H1 (cell line): ENCODE measurements at regions not wholly inside any gene's neighbourhood (a gene's known extent, or its start where the extent isn't known, plus 50 kb on each side); places are given as distances from the start of the nearest gene placed in this dataset.

ENCODE experiments used
- CTCF ChIA-PET: fragments of 300-600 bp; sonication (Branson Sonifier 250); formaldehyde crosslinking; loops from one replicate; lab custom pipeline; 2021; ENCODE audit not compliant: partially characterized antibody; lab: Charles Lee
- POLR2A ChIA-PET: fragments of 300-600 bp; sonication (Branson Sonifier 250); formaldehyde crosslinking; loops from one replicate; lab custom pipeline; 2021; ENCODE audit warnings: inconsistent platforms; ENCODE audit not compliant: partially characterized antibody; lab: Charles Lee
- DNase-seq, 2 experiments: peaks; one replicate each; pipeline versions ENCODE4 v3.0.0 to v3.0.0-alpha.2; 2010 to 2022; ENCODE audit warnings: low spot score in 2 of 2, low read depth in 1 of 2, mixed read lengths in 1 of 2
- FAIRE-seq: peaks from 2 replicates; lab custom pipeline; 2011; peaks lifted over from hg19 to GRCh38; lab: Jason Lieb, UNC
- H2AFZ ChIP-seq: 2 replicates; pipeline ENCODE4 v1.8.1; 2012; ENCODE audit warnings: low read length, inconsistent platforms
- H2AK5ac ChIP-seq: 2 replicates; pipeline ENCODE4 v1.6.1; 2013; ENCODE audit warnings: low read depth, low read length
- H2BK120ac ChIP-seq: replicated peaks from 2 replicates; pipeline ENCODE3; 2013; ENCODE audit warnings: low read depth, low read length, inconsistent platforms
- H2BK12ac ChIP-seq: 2 replicates; pipeline ENCODE4 v1.6.1; 2013; ENCODE audit warnings: low read depth, low read length
- H2BK15ac ChIP-seq: 2 replicates; pipeline ENCODE4 v1.6.1; 2013; ENCODE audit warnings: low read length
- H2BK20ac ChIP-seq: 2 replicates; pipeline ENCODE4 v1.6.1; 2013; ENCODE audit warnings: low read length
- H2BK5ac ChIP-seq: 2 replicates; pipeline ENCODE4 v1.6.1; 2013; ENCODE audit warnings: low read depth, low read length
- H3K14ac ChIP-seq: 2 replicates; pipeline ENCODE4 v1.6.1; 2013; ENCODE audit warnings: inconsistent platforms; ENCODE audit not compliant: insufficient read length
- H3K18ac ChIP-seq: 2 replicates; pipeline ENCODE4 v1.6.1; 2013; ENCODE audit warnings: low read length; ENCODE audit errors: extremely low read depth
- H3K23ac ChIP-seq: 2 replicates; pipeline ENCODE4 v1.6.1; 2013; ENCODE audit warnings: inconsistent platforms; ENCODE audit not compliant: insufficient read length
- H3K23me2 ChIP-seq: 2 replicates; pipeline ENCODE4 v1.6.1; 2013; ENCODE audit warnings: low read depth, low read length
- H3K27ac ChIP-seq: 2 replicates; pipeline ENCODE4 v1.6.1; 2011; ENCODE audit warnings: low read depth, low read length, inconsistent platforms
- H3K27me3 ChIP-seq, 4 experiments: replicated peaks in 1 of 4; 1 replicate in 1 of 4; 2 replicates in 3 of 4; pipeline versions ENCODE4 v1.6.1 to v1.8.1; 2011 to 2013; ENCODE audit warnings: low read length in 3 of 4, mild to moderate bottlenecking in 3 of 4, inconsistent platforms in 2 of 4, mixed read lengths in 2 of 4, moderate library complexity in 1 of 4; ENCODE audit not compliant: control insufficient read depth in 3 of 4, insufficient read depth in 3 of 4; ENCODE audit errors: extremely low read depth in 1 of 4
- H3K36me3 ChIP-seq, 4 experiments: 2 replicates each; pipeline versions ENCODE4 v1.6.1 to v1.8.1; 2011 to 2013; ENCODE audit warnings: mild to moderate bottlenecking in 4 of 4, low read length in 3 of 4, moderate library complexity in 2 of 4, control low read depth in 1 of 4, inconsistent platforms in 1 of 4; ENCODE audit not compliant: insufficient read depth in 4 of 4, control insufficient read depth in 2 of 4
- H3K4ac ChIP-seq: replicated peaks from 2 replicates; pipeline ENCODE3; 2013; ENCODE audit warnings: low read length, low read depth, mixed read lengths, inconsistent platforms; ENCODE audit not compliant: insufficient read length
- H3K4me1 ChIP-seq, 4 experiments: replicated peaks in 1 of 4; 1 replicate in 1 of 4; 2 replicates in 3 of 4; pipeline versions ENCODE4 v1.6.1 to v1.8.1; 2011 to 2013; ENCODE audit warnings: low read length in 3 of 4, inconsistent platforms in 2 of 4, mixed read lengths in 1 of 4; ENCODE audit not compliant: insufficient read depth in 4 of 4, control insufficient read depth in 3 of 4
- H3K4me2 ChIP-seq, 2 experiments: 2 replicates each; pipeline versions ENCODE4 v1.6.1 to v1.8.1; 2011 to 2013; ENCODE audit warnings: low read depth in 2 of 2, low read length in 2 of 2, control low read depth in 1 of 2, inconsistent platforms in 1 of 2, mild to moderate bottlenecking in 1 of 2; ENCODE audit not compliant: insufficient read depth in 1 of 2
- H3K4me3 ChIP-seq, 4 experiments: fragments of 200-600, 300-600 bp in 1 of 4; sonication (generic), shearing (Covaris generic), sonication (Bioruptor Twin) in 1 of 4; 2 replicates each; pipeline versions ENCODE4 v1.5.1 to v1.8.1; 2011 to 2016; ENCODE audit warnings: low read length in 4 of 4, low read depth in 3 of 4, control low read depth in 2 of 4, inconsistent platforms in 2 of 4, mild to moderate bottlenecking in 2 of 4, mixed read lengths in 1 of 4, moderate library complexity in 1 of 4; ENCODE audit not compliant: insufficient read depth in 2 of 4; ENCODE audit errors: extremely low read depth in 1 of 4
- H3K56ac ChIP-seq: replicated peaks from 2 replicates; pipeline ENCODE3; 2013; ENCODE audit warnings: low read depth, mild to moderate bottlenecking, mixed read lengths, low read length, inconsistent platforms; ENCODE audit not compliant: insufficient read length
- H3K79me1 ChIP-seq: 2 replicates; pipeline ENCODE4 v1.6.1; 2013; ENCODE audit warnings: low read depth, low read length, control low read depth
- H3K79me2 ChIP-seq, 2 experiments: 2 replicates each; pipeline versions ENCODE4 v1.6.1 to v1.8.1; 2012 to 2013; ENCODE audit warnings: low read length in 2 of 2, mild to moderate bottlenecking in 2 of 2, inconsistent platforms in 1 of 2; ENCODE audit not compliant: insufficient read depth in 2 of 2, control insufficient read depth in 1 of 2
- H3K9ac ChIP-seq, 4 experiments: replicated peaks in 1 of 4; 1 replicate in 1 of 4; 2 replicates in 3 of 4; pipeline versions ENCODE4 v1.6.1 to v1.8.1; 2011 to 2013; ENCODE audit warnings: low read depth in 3 of 4, low read length in 3 of 4, control low read depth in 2 of 4, mild to moderate bottlenecking in 2 of 4, moderate library complexity in 2 of 4, inconsistent platforms in 1 of 4; ENCODE audit errors: extremely low read depth in 1 of 4
- H3K9me3 ChIP-seq, 2 experiments: 2 replicates each; pipeline versions ENCODE4 v1.6.1 to v1.8.1; 2012 to 2013; ENCODE audit warnings: mild to moderate bottlenecking in 2 of 2, moderate library complexity in 2 of 2, control low read depth in 1 of 2, inconsistent platforms in 1 of 2, low read depth in 1 of 2, low read length in 1 of 2, mixed read lengths in 1 of 2; ENCODE audit not compliant: insufficient read depth in 2 of 2
- H4K20me1 ChIP-seq, 2 experiments: replicated peaks in 1 of 2; 2 replicates each; pipeline versions ENCODE3 to v1.8.1; 2011 to 2013; ENCODE audit warnings: inconsistent platforms in 2 of 2, low read length in 2 of 2, mild to moderate bottlenecking in 1 of 2; ENCODE audit not compliant: insufficient read depth in 2 of 2, control insufficient read depth in 1 of 2
- H4K5ac ChIP-seq: 2 replicates; pipeline ENCODE4 v1.6.1; 2013; ENCODE audit warnings: low read length, low read depth, mixed read lengths, inconsistent platforms; ENCODE audit not compliant: insufficient read length
- H4K8ac ChIP-seq: 2 replicates; pipeline ENCODE4 v1.8.0; 2013; ENCODE audit warnings: mild to moderate bottlenecking, moderate library complexity, low read length, inconsistent platforms; ENCODE audit not compliant: insufficient read depth; ENCODE audit errors: extremely low read depth
- H4K91ac ChIP-seq: replicated peaks from 2 replicates; pipeline ENCODE3; 2013; ENCODE audit warnings: low read length, mixed read lengths, inconsistent platforms; ENCODE audit not compliant: insufficient read length
- CEBPB ChIP-seq: IDR thresholded peaks from 2 replicates; pipeline ENCODE4 v1.6.1; 2012; ENCODE audit warnings: low read depth, low read length
- EZH2 ChIP-seq: fragments of 200-600 bp; sonication (generic); IDR thresholded peaks from 2 replicates; pipeline ENCODE4 v1.7.1; 2012; ENCODE audit warnings: low read depth, mild to moderate bottlenecking, moderate library complexity, low read length, inconsistent platforms; ENCODE audit not compliant: severe bottlenecking
- GTF2F1 ChIP-seq: IDR thresholded peaks from 2 replicates; pipeline ENCODE4 v1.6.1; 2012; ENCODE audit warnings: low read depth, low read length, improper control_type of control experiment, borderline replicate concordance
- JUN ChIP-seq: IDR thresholded peaks from 2 replicates; pipeline ENCODE4 v1.6.1; 2011; ENCODE audit warnings: low read depth, mild to moderate bottlenecking, improper control_type of control experiment, low read length
- KDM4A ChIP-seq: IDR thresholded peaks from one replicate; pipeline ENCODE4 v1.7.1; 2012; ENCODE audit warnings: low read depth, mild to moderate bottlenecking, moderate library complexity, low read length, inconsistent platforms; ENCODE audit not compliant: severe bottlenecking
- MAFK ChIP-seq: IDR thresholded peaks from 2 replicates; pipeline ENCODE4 v1.6.1; 2012; ENCODE audit warnings: low read depth, mild to moderate bottlenecking, improper control_type of control experiment, low read length
- RAD21 ChIP-seq, 2 experiments: IDR thresholded peaks in 1 of 2; conservative IDR thresholded peaks in 1 of 2; 2 replicates each; pipeline ENCODE4 v1.6.1; 2011; ENCODE audit warnings: low read depth in 2 of 2, low read length in 2 of 2, improper control_type of control experiment in 1 of 2, inconsistent platforms in 1 of 2, mild to moderate bottlenecking in 1 of 2, moderate library complexity in 1 of 2
- RXRA ChIP-seq: IDR thresholded peaks from 2 replicates; pipeline ENCODE4 v1.6.1; 2011; ENCODE audit warnings: low read depth, mild to moderate bottlenecking, low read length, moderate library complexity; ENCODE audit not compliant: insufficient read depth
- SIX5 ChIP-seq: IDR thresholded peaks from 2 replicates; pipeline ENCODE4 v1.6.1; 2011; ENCODE audit warnings: mild to moderate bottlenecking, low read depth, low read length
- YY1 ChIP-seq: IDR thresholded peaks from 2 replicates; pipeline ENCODE4 v1.6.1; 2011; ENCODE audit warnings: low read depth, mild to moderate bottlenecking, low read length
- WGBS, 2 experiments: shearing (Covaris generic) in 1 of 2; methylation state at CpG; one replicate each; pipeline versions ENCODE4 v1.1.6 to v1.1.7; 2013 to 2015; ENCODE audit warnings: low lambda C conversion rate in 2 of 2, mixed read lengths in 2 of 2, inconsistent platforms in 1 of 2, low coverage in 1 of 2, missing lambda C conversion rate in 1 of 2; ENCODE audit not compliant: insufficient replicate concordance in 2 of 2, insufficient coverage in 1 of 2, insufficient read length in 1 of 2; ENCODE audit errors: extremely low coverage in 1 of 2, missing lambda C conversion rate in 1 of 2; 5-methylcytosine and 5-hydroxymethylcytosine counted together

- H2AK5ac ChIP-seq = no peak overlapping the region
- H3K14ac ChIP-seq = no peak overlapping the region
- H3K4me1 ChIP-seq = peaks cover 0 to 12% (median 1%) of the 10 kb centered on the region in 4 experiments; a peak in 1 of 7 replicates
- H3K36me3 ChIP-seq = no peaks in the 10 kb centered on the region
- no peak overlapping the region; a peak in 1 of 8 replicates for H3K4me3 ChIP-seq
- no peak overlapping the region for H3K23ac ChIP-seq
- H3K18ac ChIP-seq = peak overlapping the region; percentile 5; the same call in 1 of the 2 replicates
- no peak overlapping the region for H3K27ac ChIP-seq
- POLR2A ChIA-PET = no interaction called here
- H3K79me1 ChIP-seq = no peaks in the 10 kb centered on the region
- H4K5ac ChIP-seq = no peak overlapping the region
- H4K20me1 ChIP-seq = no peaks in the 10 kb centered on the region
- H2BK120ac ChIP-seq = no peak overlapping the region
- FAIRE-seq (no peak), DNase-seq (peak in 1 of 2 experiments; percentile 46)
- no peak overlapping the region for H3K56ac ChIP-seq
- CTCF ChIA-PET = no interaction called here
- H3K79me2 ChIP-seq = no peaks in the 10 kb centered on the region
- peak overlapping the region; percentile 24; the same call in 1 of the 2 replicates for H2AFZ ChIP-seq
- no peak overlapping the region for H4K8ac ChIP-seq
- peak overlapping the region in 1 of 4 experiments; percentile 32; a peak in 1 of 7 replicates for H3K9ac ChIP-seq
- H2BK20ac ChIP-seq = no peak overlapping the region; the same call in 1 of the 2 replicates
- H3K9me3 ChIP-seq = no peaks in the 10 kb centered on the region
- H3K4ac ChIP-seq = no peak overlapping the region
- 64% methylated on average over 6 of the region's 6 CpGs; no CpG with 5 or more reads in 1 of the 2 experiments for WGBS, 2 experiments
- H4K91ac ChIP-seq = no peak overlapping the region
- H2BK15ac ChIP-seq = no peak overlapping the region
- H2BK12ac ChIP-seq = peak overlapping the region; percentile 71; the same call in 1 of the 2 replicates
- H3K23me2 ChIP-seq = no peaks in the 10 kb centered on the region
- no peaks in the 10 kb centered on the region for H3K27me3 ChIP-seq
- H2BK5ac ChIP-seq = peak overlapping the region; percentile 78; the same call in 1 of the 2 replicates
- peak overlapping the region in 1 of 2 experiments; percentile 47; a peak in 1 of 4 replicates for H3K4me2 ChIP-seq
- TF ChIP-seq SIX5 = no peak
- TF ChIP-seq RAD21 (IDR thresholded peaks at IDR 0.05 in 1 of 2, conservative IDR thresholded peaks at IDR 0.05 in 1 of 2; ENCODE audit: low read depth in 2 of 2, low read length in 2 of 2) = no peak
- no peak for TF ChIP-seq YY1
- no peak for TF ChIP-seq RXRA
- no peak for TF ChIP-seq JUN
- no peak for TF ChIP-seq EZH2
- no peak for TF ChIP-seq MAFK
- no peak for TF ChIP-seq KDM4A
- no peak for TF ChIP-seq GTF2F1
- TF ChIP-seq CEBPB = no peak
Observed at GRCh38 chr1:199976496-199977144, 50.9 kb upstream of the NR5A2 start.
